ENCODE measurements at regions not wholly inside any gene's neighbourhood (a gene's known extent, or its start where the extent isn't known, plus 50 kb on each side); places are given as distances from the start of the nearest gene placed in this dataset.

DNA sequence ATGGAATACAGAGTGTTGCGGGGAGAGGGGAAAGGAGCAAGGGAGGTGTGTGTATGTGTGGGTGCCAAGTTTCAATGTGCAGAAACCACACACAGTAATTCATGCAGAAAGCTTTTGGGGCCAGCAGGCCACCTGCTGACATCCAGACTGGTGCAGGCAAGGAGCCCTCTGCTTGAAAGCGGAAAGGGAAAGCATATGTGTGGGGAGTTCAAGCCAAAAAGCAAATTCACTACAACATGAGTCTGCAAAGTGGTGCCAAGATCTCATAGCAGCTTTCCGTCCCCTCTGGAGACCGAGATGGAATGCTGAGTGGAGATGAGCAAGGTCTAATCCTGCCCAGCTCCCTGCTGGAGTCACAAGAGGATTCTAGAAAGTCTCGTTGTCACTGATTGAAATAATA lies 159.7 kb upstream of the VLDLR start:
- Histone ChIP-seq H3K27me3 (replicated peaks in 1 of 2; ENCODE audit: control insufficient read depth in 2 of 2, insufficient read depth in 2 of 2, low read length in 1 of 2) (no peaks in the 10 kb centered on the region), H3K4me1 (ENCODE audit: control insufficient read depth, insufficient read depth, low read length) (peaks cover 6% of the 10 kb centered on the region; the same call in 1 of the 2 replicates), H3K27ac (ENCODE audit: control insufficient read depth, insufficient read depth) (no peak overlapping the region), H3K36me3 (ENCODE audit: control insufficient read depth in 2 of 2, insufficient read depth in 2 of 2, low read length in 1 of 2) (no peaks in the 10 kb centered on the region), H4K20me1 (ENCODE audit: control insufficient read depth, insufficient read depth) (no peaks in the 10 kb centered on the region), H3K4me3 (no peak overlapping the region), H2AFZ (ENCODE audit: control insufficient read depth, low read depth, low read length) (no peak overlapping the region), H3K79me2 (ENCODE audit: control insufficient read depth, insufficient read depth, low read length) (no peaks in the 10 kb centered on the region), H3K4me2 (ENCODE audit: control insufficient read depth, insufficient read depth) (no peak overlapping the region), H3K9ac (ENCODE audit: control insufficient read depth, insufficient read depth, low read length) (no peak overlapping the region), H3K9me3 (replicated peaks; ENCODE audit: control insufficient read depth, insufficient read depth, low read length) (no peaks in the 10 kb centered on the region)
- intact Hi-C loops (cut with micrococcal nuclease; ENCODE audit: unreplicated experiment), result no loop called here
- SMC1A ChIA-PET (ENCODE audit: uncharacterized antibody, unreplicated experiment), result interaction anchor here (1.1 kb wide), 1 partner anchor 8 kb away, joined by 4 read pairs; no protein-coding TSS in a partner anchor
- in situ Hi-C loops (cut with MboI), result no loop called here
- no peak for ATAC-seq
- no TSS peak for BruUV-seq (replicated peaks)
- DNase-seq (ENCODE audit: low read depth, low spot score), result no peak
- FAIRE-seq, result no peak
- POLR2A ChIA-PET, result no interaction called here
- RAD21 ChIA-PET (ENCODE audit: unreplicated experiment), result no interaction called here
- CTCF ChIA-PET, result interaction anchor here (0.7 kb wide), 1 partner anchor 13 kb away, joined by 3 read pairs; no protein-coding TSS in a partner anchor
- WGBS (ENCODE audit: insufficient coverage, insufficient replicate concordance, low lambda C conversion rate, missing lambda C conversion rate), result 57% methylated on average over 5 of the region's 5 CpGs
- TF ChIP-seq NR2C1 (IDR thresholded peaks at IDR 0.05), result no peak
- TF ChIP-seq MEF2B (IDR thresholded peaks at IDR 0.05; ENCODE audit: partially characterized antibody, poor library complexity, severe bottlenecking), result no peak
- no peak for TF ChIP-seq ZNF24 (IDR thresholded peaks at IDR 0.05)
- no peak for TF ChIP-seq ZNF207 (IDR thresholded peaks at IDR 0.05; ENCODE audit: borderline replicate concordance)
- TF ChIP-seq STAT3 (IDR thresholded peaks at IDR 0.05; ENCODE audit: low read depth, low read length), result no peak
- no peak for TF ChIP-seq SREBF1 (IDR thresholded peaks at IDR 0.05; ENCODE audit: low read length)
- no peak for TF ChIP-seq WRNIP1 (IDR thresholded peaks at IDR 0.05; ENCODE audit: borderline replicate concordance, low read depth, low read length)
- TF ChIP-seq HDAC2 (IDR thresholded peaks at IDR 0.05), result no peak
- TF ChIP-seq PML (IDR thresholded peaks at IDR 0.05; ENCODE audit: low read length), result no peak
- TF ChIP-seq ZBED1 (IDR thresholded peaks at IDR 0.05; ENCODE audit: borderline replicate concordance), result no peak
- no peak for TF ChIP-seq LARP7 (IDR thresholded peaks at IDR 0.05)
- no peak for TF ChIP-seq STAT1 (conservative IDR thresholded peaks at IDR 0.05)
- TF ChIP-seq JUND (IDR thresholded peaks at IDR 0.05; ENCODE audit: low read depth, low read length), result no peak
- no peak for TF ChIP-seq ZNF217 (IDR thresholded peaks at IDR 0.05)
- TF ChIP-seq YBX1 (IDR thresholded peaks at IDR 0.05), result no peak
